ENCODE measurements at regions not wholly inside any gene's neighbourhood (a gene's known extent, or its start where the extent isn't known, plus 50 kb on each side); places are given as distances from the start of the nearest gene placed in this dataset.

DNA sequence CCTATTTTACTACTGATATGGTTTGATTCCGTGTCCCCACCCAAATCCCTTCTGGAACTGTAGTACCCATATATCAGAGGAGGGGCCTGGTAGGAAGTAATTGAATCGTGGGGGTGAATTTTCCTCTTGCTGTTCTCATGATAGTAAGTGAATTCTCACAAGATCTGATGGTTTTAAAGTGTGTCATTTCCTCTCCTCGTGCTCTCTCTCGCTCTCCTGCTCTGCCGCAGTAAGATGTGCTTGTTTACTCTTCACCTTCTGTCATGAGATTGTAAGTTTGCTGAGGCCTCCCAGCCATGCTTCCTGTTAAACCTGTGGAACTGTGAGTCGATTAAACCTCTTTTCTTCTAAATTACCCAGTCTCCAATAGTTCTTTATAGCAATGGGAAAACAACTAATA lies 81.2 kb upstream of the ZBTB20 start:
- no peaks in the 10 kb centered on the region for H3K36me3 ChIP-seq
- H3K27ac ChIP-seq, result no peak overlapping the region
- no peak for TF ChIP-seq CTCF (IDR thresholded peaks at IDR 0.05)
- no peaks in the 10 kb centered on the region for H3K9me3 ChIP-seq
- intact Hi-C loops (cut with DNase I), result no loop called here
- H3K9ac ChIP-seq (ENCODE audit: low read depth in 2 of 2, low read length in 2 of 2), result no peak overlapping the region
- DNase-seq, result no peak
- no peak overlapping the region for H3K4me3 ChIP-seq
- no peaks in the 10 kb centered on the region for H3K27me3 ChIP-seq
- H3K4me1 ChIP-seq, result no peaks in the 10 kb centered on the region

DNA sequence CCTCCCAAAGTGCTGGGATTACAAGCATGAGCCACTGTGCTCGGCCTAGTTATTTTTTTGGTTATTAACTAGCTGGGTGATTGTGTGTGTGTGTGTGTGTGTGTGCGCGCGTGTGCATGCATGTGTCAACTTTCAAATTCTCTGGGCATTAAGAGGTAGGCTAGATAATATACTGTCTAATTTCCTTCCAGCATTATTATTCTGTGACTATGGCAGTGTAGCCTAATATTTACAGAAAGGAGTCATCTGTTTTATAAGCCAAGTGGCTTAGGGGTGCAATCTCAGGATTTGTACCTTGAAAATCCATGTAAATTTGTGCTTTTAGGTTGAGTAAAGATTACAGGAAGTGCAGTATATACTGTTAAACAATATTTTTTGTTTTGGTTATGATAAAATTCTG lies 85.1 kb upstream of the ZBTB20 start:
- no peak overlapping the region for H3K27ac ChIP-seq
- H3K36me3 ChIP-seq, result no peaks in the 10 kb centered on the region
- H3K27me3 ChIP-seq, result no peaks in the 10 kb centered on the region
- H3K9ac ChIP-seq (ENCODE audit: low read depth in 2 of 2, low read length in 2 of 2), result no peak overlapping the region
- no peak overlapping the region for H3K4me3 ChIP-seq
- H3K4me1 ChIP-seq, result no peaks in the 10 kb centered on the region
- no peak for TF ChIP-seq CTCF (IDR thresholded peaks at IDR 0.05)
- H3K9me3 ChIP-seq, result no peaks in the 10 kb centered on the region
- DNase-seq, result no peak
- intact Hi-C loops (cut with DNase I), result no loop called here

DNA sequence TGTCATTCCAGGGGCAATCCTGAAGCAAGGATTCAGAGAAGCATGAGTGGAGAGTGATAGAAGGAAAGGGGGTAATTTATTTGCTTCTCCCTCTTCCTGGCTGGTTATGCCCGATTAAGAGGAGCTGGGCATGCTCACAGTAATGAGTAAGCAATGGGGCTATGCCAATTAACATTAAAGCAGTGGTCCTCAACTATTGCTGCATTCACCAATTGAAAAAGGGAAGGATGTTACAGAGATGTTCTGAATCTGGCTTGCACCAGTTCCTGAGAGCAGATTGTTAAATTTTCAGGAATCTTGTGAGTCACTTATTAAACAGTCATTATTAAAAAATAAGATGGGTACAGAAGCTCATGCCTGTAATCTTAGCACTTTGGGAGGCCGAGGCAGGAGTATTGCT lies 85.9 kb upstream of the ZBTB20 start:
- no peaks in the 10 kb centered on the region for H3K27me3 ChIP-seq
- no peak overlapping the region for H3K9ac ChIP-seq (ENCODE audit: low read depth in 2 of 2, low read length in 2 of 2)
- H3K27ac ChIP-seq, result no peak overlapping the region
- H3K9me3 ChIP-seq, result no peaks in the 10 kb centered on the region
- TF ChIP-seq CTCF (IDR thresholded peaks at IDR 0.05), result no peak
- intact Hi-C loops (cut with DNase I), result no loop called here
- H3K4me3 ChIP-seq, result no peak overlapping the region
- no peak for DNase-seq
- no peaks in the 10 kb centered on the region for H3K36me3 ChIP-seq
- no peaks in the 10 kb centered on the region for H3K4me1 ChIP-seq

GRCh38 chr3:115236496-115236895 lies 89.4 kb upstream of the ZBTB20 start:
- H3K27ac ChIP-seq, result no peak overlapping the region
- no peak overlapping the region for H3K4me3 ChIP-seq
- no peaks in the 10 kb centered on the region for H3K27me3 ChIP-seq
- no peaks in the 10 kb centered on the region for H3K9me3 ChIP-seq
- H3K9ac ChIP-seq (ENCODE audit: low read depth in 2 of 2, low read length in 2 of 2), result no peak overlapping the region
- H3K4me1 ChIP-seq, result no peaks in the 10 kb centered on the region
- DNase-seq, result no peak
- H3K36me3 ChIP-seq, result no peaks in the 10 kb centered on the region
- TF ChIP-seq CTCF (IDR thresholded peaks at IDR 0.05), result no peak
- intact Hi-C loops (cut with DNase I), result no loop called here

DNA sequence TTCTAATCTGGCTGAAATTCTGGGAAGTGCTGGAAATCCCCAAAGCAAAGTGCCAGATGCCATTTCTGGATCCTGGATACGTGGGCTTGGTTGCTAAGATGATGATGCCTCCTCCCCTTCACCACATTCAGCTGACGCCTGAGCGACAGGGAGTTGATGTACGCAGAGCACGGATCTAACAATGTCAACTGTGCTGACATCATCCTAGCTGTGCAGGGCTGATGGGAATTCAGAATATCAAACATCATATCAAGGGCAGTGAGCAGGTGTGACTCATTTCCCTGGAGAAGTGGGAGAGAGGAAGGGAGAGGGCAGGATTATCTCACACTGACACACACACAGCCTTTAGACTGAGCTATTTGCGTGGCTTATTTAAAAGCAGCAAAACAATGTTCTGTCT lies 92.6 kb upstream of the ZBTB20 start:
- Histone ChIP-seq H3K4me1 (no peaks in the 10 kb centered on the region), H3K9ac (ENCODE audit: low read depth in 2 of 2, low read length in 2 of 2) (no peak overlapping the region), H3K9me3 (no peaks in the 10 kb centered on the region), H3K27me3 (no peaks in the 10 kb centered on the region), H3K36me3 (no peaks in the 10 kb centered on the region), H3K27ac (no peak overlapping the region), H3K4me3 (no peak overlapping the region)
- DNase-seq, result peak; percentile 18
- no peak for TF ChIP-seq CTCF (IDR thresholded peaks at IDR 0.05)
- intact Hi-C loops (cut with DNase I), result no loop called here

GRCh38 chr3:115244350-115244749 lies 97.3 kb upstream of the ZBTB20 start:
- no peak for TF ChIP-seq CTCF (IDR thresholded peaks at IDR 0.05)
- H3K9me3 ChIP-seq, result no peaks in the 10 kb centered on the region
- intact Hi-C loops (cut with DNase I), result no loop called here
- no peaks in the 10 kb centered on the region for H3K36me3 ChIP-seq
- H3K27me3 ChIP-seq, result no peaks in the 10 kb centered on the region
- no peaks in the 10 kb centered on the region for H3K4me1 ChIP-seq
- DNase-seq, result no peak
- H3K4me3 ChIP-seq, result no peak overlapping the region
- no peak overlapping the region for H3K9ac ChIP-seq (ENCODE audit: low read depth in 2 of 2, low read length in 2 of 2)
- H3K27ac ChIP-seq, result no peak overlapping the region

Data from colonic mucosa (tissue), 4 donors.